GM12878 (cell line): ENCODE measurements at regions not wholly inside any gene's neighbourhood (a gene's known extent, or its start where the extent isn't known, plus 50 kb on each side); places are given as distances from the start of the nearest gene placed in this dataset.

Experiments
- ATAC-seq: fragments of 200-7000 bp; cut with Tn5 transposase; 3 replicates; pipeline ENCODE4 v1.9.1; 2020; ENCODE audit warnings: mild to moderate bottlenecking, moderate library complexity
- BruUV-seq: library from RNA; stranded (reverse); fragments of 400-500 nt; replicated peaks from 2 replicates; lab custom pipeline; 2021; lab: Mats Ljungman, UMichigan
- CTCF ChIA-PET: fragments of 300-600 bp; sonication (Branson Sonifier 250); formaldehyde crosslinking; extraction: SDS; loops from one replicate; lab custom pipeline; 2021; ENCODE audit warnings: inconsistent platforms; lab: Yijun Ruan, JAX
- POLR2A ChIA-PET: fragments of 350-600 bp; formaldehyde crosslinking; extraction: SDS; loops from one replicate; lab custom pipeline; 2021; ENCODE audit warnings: inconsistent platforms; lab: Charles Lee
- RAD21 ChIA-PET: fragments of 300-600 bp; sonication (Branson Sonifier 250); formaldehyde crosslinking; loops from one replicate; lab custom pipeline; 2023; ENCODE audit warnings: antibody characterized with exemption; ENCODE audit not compliant: unreplicated experiment; lab: Charles Lee
- SMC1A ChIA-PET: fragments of 300-600 bp; sonication (Branson Sonifier 250); formaldehyde crosslinking; loops from one replicate; lab custom pipeline; 2023; ENCODE audit not compliant: unreplicated experiment, uncharacterized antibody; lab: Charles Lee
- DNase-seq: peaks from one replicate; pipeline ENCODE4 v3.0.0-alpha.2; 2011; ENCODE audit warnings: low read depth, low spot score
- FAIRE-seq: peaks from 3 replicates; lab custom pipeline; 2011; peaks lifted over from hg19 to GRCh38; lab: Jason Lieb, UNC
- H2AFZ ChIP-seq: 2 replicates; pipeline ENCODE4 v1.6.0; 2011; ENCODE audit warnings: low read depth, low read length, control low read depth; ENCODE audit not compliant: control insufficient read depth
- H3K27ac ChIP-seq: 2 replicates; pipeline ENCODE4 v1.5.1; 2011; ENCODE audit warnings: control low read depth; ENCODE audit not compliant: control insufficient read depth, insufficient read depth
- H3K27me3 ChIP-seq, 2 experiments: replicated peaks in 1 of 2; 2 replicates each; pipeline versions ENCODE4 v1.6.0 to v1.6.1; 2011; ENCODE audit warnings: low read length in 1 of 2; ENCODE audit not compliant: control insufficient read depth in 2 of 2, insufficient read depth in 2 of 2
- H3K36me3 ChIP-seq, 2 experiments: 2 replicates each; pipeline ENCODE4 v1.5.1; 2011; ENCODE audit warnings: low read length in 1 of 2; ENCODE audit not compliant: control insufficient read depth in 2 of 2, insufficient read depth in 2 of 2
- H3K4me1 ChIP-seq: 2 replicates; pipeline ENCODE4 v1.6.1; 2011; ENCODE audit warnings: mild to moderate bottlenecking, low read length, moderate library complexity, mixed read lengths; ENCODE audit not compliant: control insufficient read depth, insufficient read depth
- H3K4me2 ChIP-seq: 2 replicates; pipeline ENCODE4 v1.6.0; 2011; ENCODE audit warnings: control low read depth; ENCODE audit not compliant: control insufficient read depth, insufficient read depth
- H3K4me3 ChIP-seq: fragments of 200-600 bp; sonication (generic); 2 replicates; pipeline ENCODE4 v1.5.1; 2016
- H3K79me2 ChIP-seq: 2 replicates; pipeline ENCODE4 v1.6.0; 2011; ENCODE audit warnings: low read length; ENCODE audit not compliant: control insufficient read depth, insufficient read depth
- H3K9ac ChIP-seq: 2 replicates; pipeline ENCODE4 v1.8.0; 2011; ENCODE audit warnings: low read length, control low read depth, mixed read lengths; ENCODE audit not compliant: control insufficient read depth, insufficient read depth
- H3K9me3 ChIP-seq: replicated peaks from 3 replicates; pipeline ENCODE4 v1.5.1; 2011; ENCODE audit warnings: mild to moderate bottlenecking, low read length; ENCODE audit not compliant: control insufficient read depth, insufficient read depth
- H4K20me1 ChIP-seq: 2 replicates; pipeline ENCODE4 v1.6.0; 2011; ENCODE audit not compliant: control insufficient read depth, insufficient read depth
- ATF7 ChIP-seq: fragments of 450-650 bp; IDR thresholded peaks from 2 replicates; pipeline ENCODE4 v1.6.1; 2016; ENCODE audit warnings: low read depth, mild to moderate bottlenecking
- BMI1 ChIP-seq: fragments of 450-650 bp; IDR thresholded peaks from 2 replicates; pipeline ENCODE4 v1.6.1; 2016; ENCODE audit warnings: mild to moderate bottlenecking, moderate library complexity, borderline replicate concordance
- CBX5 ChIP-seq: sonication (generic); IDR thresholded peaks from 2 replicates; pipeline ENCODE4 v1.6.1; 2016; ENCODE audit warnings: low read depth, moderate library complexity, mild to moderate bottlenecking, inconsistent platforms
- CREB1 ChIP-seq: IDR thresholded peaks from 2 replicates; pipeline ENCODE4 v1.6.1; 2012; ENCODE audit warnings: low read depth, mild to moderate bottlenecking, inconsistent platforms
- GABPA ChIP-seq: IDR thresholded peaks from 2 replicates; pipeline ENCODE4 v1.6.1; 2014; ENCODE audit warnings: antibody characterized with exemption, low read depth, mild to moderate bottlenecking, inconsistent platforms
- MEF2A ChIP-seq: IDR thresholded peaks from 2 replicates; pipeline ENCODE4 v1.6.1; 2011; ENCODE audit warnings: low read depth, mild to moderate bottlenecking, low read length, moderate library complexity; ENCODE audit not compliant: insufficient read depth
- NFXL1 ChIP-seq: fragments of 450-650 bp; IDR thresholded peaks from 2 replicates; pipeline ENCODE4 v1.6.1; 2017; ENCODE audit warnings: antibody characterized with exemption, mild to moderate bottlenecking, borderline replicate concordance
- RUNX3 ChIP-seq: IDR thresholded peaks from 2 replicates; pipeline ENCODE4 v1.6.1; 2012; ENCODE audit warnings: low read length, inconsistent platforms
- SIX5 ChIP-seq: IDR thresholded peaks from 2 replicates; pipeline ENCODE4 v1.6.1; 2011; ENCODE audit warnings: mild to moderate bottlenecking, low read depth, low read length, moderate library complexity; ENCODE audit not compliant: severe bottlenecking
- SMAD5 ChIP-seq: IDR thresholded peaks from 2 replicates; pipeline ENCODE4 v1.6.1; 2016; ENCODE audit warnings: antibody characterized with exemption, low read depth
- SREBF2 ChIP-seq: IDR thresholded peaks from 2 replicates; pipeline ENCODE4 v1.6.1; 2012; ENCODE audit warnings: mild to moderate bottlenecking, low read length
- SRF ChIP-seq, 2 experiments: IDR thresholded peaks; 2 replicates each; pipeline ENCODE4 v1.6.1; 2011; ENCODE audit warnings: low read depth in 2 of 2, low read length in 2 of 2, mild to moderate bottlenecking in 1 of 2, moderate library complexity in 1 of 2
- YBX1 ChIP-seq: fragments of 450-650 bp; IDR thresholded peaks from 2 replicates; pipeline ENCODE4 v1.6.1; 2016; ENCODE audit warnings: antibody characterized with exemption
- ZZZ3 ChIP-seq: IDR thresholded peaks from 2 replicates; pipeline ENCODE4 v1.6.1; 2011; ENCODE audit warnings: low read depth; ENCODE audit not compliant: control insufficient read depth, insufficient read length
- WGBS: methylation state at CpG from one replicate; pipeline ENCODE4 v1.1.6; 2016; ENCODE audit warnings: low lambda C conversion rate; ENCODE audit not compliant: insufficient replicate concordance, insufficient coverage; ENCODE audit errors: missing lambda C conversion rate; 5-methylcytosine and 5-hydroxymethylcytosine counted together
- in situ Hi-C: fragments of 300-500 bp; cut with MboI; formaldehyde crosslinking; loops from 9 replicates; pipeline ENCODE4 v1.14.3; 2018; ENCODE audit warnings: mixed read lengths
- intact Hi-C: fragments of 100-400 bp; cut with micrococcal nuclease; formaldehyde crosslinking; loops from one replicate; pipeline ENCODE4 v1.14.2; 2022; ENCODE audit not compliant: unreplicated experiment
- TF ChIP-seq, protein P1 (sequence below): fragments of 150-350 bp; IDR thresholded peaks from 2 replicates; pipeline ENCODE4 v1.6.1; 2016; ENCODE audit warnings: low read depth, low read length
- TF ChIP-seq, protein P2 (sequence below): IDR thresholded peaks from 2 replicates; pipeline ENCODE4 v1.6.1; 2011; ENCODE audit warnings: mild to moderate bottlenecking, low read depth, low read length, moderate library complexity; ENCODE audit not compliant: insufficient replicate concordance
- TF ChIP-seq, protein P3 (sequence below): fragments of 450-650 bp; IDR thresholded peaks from 2 replicates; pipeline ENCODE4 v1.6.1; 2017; ENCODE audit warnings: low read depth, mild to moderate bottlenecking, moderate library complexity

DNA sequence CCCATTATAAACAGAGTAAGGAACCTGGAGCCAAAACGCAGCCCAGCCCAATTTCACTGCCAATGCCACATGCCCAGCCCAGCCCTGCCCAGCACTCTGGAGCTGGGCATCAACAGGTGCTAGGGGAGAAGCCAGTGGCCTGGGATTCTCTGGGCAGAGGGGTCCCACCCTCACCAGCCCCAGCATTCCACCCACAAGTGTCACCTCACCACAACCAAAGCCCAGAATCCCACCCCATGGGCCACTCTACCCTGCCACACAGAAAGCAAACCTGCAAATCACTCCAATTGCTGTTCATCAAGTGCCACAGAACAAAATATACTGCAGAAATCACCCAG lies 102.5 kb upstream of the CDH5 start:
- H2AFZ ChIP-seq: no peak overlapping the region
- ChIA-PET SMC1A (interaction anchor here (1.0 kb wide), 1 partner anchor 12 kb away, joined by 3 read pairs; no protein-coding TSS in a partner anchor), CTCF (no interaction called here), POLR2A (no interaction called here), RAD21 (no interaction called here)
- intact Hi-C loops (no loop called here), in situ Hi-C loops (no loop called here)
- ATAC-seq (no peak), FAIRE-seq (no peak), DNase-seq (no peak)
- H3K79me2 ChIP-seq: no peaks in the 10 kb centered on the region
- H3K9me3 ChIP-seq: no peaks in the 10 kb centered on the region
- H3K27ac ChIP-seq: no peak overlapping the region
- no peak overlapping the region for H3K9ac ChIP-seq
- 0% methylated on average over 1 of the region's 1 CpG for WGBS
- H3K27me3 ChIP-seq: peaks cover 0 to 3% of the 10 kb centered on the region in 2 experiments; a peak in 3 of 4 replicates
- TF ChIP-seq SIX5 (no peak), ZZZ3 (no peak), MEF2A (no peak), CBX5 (no peak), SRF (IDR thresholded peaks at IDR 0.05; ENCODE audit: low read depth in 2 of 2, low read length in 2 of 2) (no peak), ATF7 (no peak), RUNX3 (no peak), NFXL1 (no peak), CREB1 (no peak), BMI1 (no peak), SMAD5 (no peak), SREBF2 (no peak), YBX1 (no peak), GABPA (no peak)
- TF ChIP-seq, protein P1, sequence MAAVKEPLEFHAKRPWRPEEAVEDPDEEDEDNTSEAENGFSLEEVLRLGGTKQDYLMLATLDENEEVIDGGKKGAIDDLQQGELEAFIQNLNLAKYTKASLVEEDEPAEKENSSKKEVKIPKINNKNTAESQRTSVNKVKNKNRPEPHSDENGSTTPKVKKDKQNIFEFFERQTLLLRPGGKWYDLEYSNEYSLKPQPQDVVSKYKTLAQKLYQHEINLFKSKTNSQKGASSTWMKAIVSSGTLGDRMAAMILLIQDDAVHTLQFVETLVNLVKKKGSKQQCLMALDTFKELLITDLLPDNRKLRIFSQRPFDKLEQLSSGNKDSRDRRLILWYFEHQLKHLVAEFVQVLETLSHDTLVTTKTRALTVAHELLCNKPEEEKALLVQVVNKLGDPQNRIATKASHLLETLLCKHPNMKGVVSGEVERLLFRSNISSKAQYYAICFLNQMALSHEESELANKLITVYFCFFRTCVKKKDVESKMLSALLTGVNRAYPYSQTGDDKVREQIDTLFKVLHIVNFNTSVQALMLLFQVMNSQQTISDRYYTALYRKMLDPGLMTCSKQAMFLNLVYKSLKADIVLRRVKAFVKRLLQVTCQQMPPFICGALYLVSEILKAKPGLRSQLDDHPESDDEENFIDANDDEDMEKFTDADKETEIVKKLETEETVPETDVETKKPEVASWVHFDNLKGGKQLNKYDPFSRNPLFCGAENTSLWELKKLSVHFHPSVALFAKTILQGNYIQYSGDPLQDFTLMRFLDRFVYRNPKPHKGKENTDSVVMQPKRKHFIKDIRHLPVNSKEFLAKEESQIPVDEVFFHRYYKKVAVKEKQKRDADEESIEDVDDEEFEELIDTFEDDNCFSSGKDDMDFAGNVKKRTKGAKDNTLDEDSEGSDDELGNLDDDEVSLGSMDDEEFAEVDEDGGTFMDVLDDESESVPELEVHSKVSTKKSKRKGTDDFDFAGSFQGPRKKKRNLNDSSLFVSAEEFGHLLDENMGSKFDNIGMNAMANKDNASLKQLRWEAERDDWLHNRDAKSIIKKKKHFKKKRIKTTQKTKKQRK: no peak
- TF ChIP-seq, protein P2, sequence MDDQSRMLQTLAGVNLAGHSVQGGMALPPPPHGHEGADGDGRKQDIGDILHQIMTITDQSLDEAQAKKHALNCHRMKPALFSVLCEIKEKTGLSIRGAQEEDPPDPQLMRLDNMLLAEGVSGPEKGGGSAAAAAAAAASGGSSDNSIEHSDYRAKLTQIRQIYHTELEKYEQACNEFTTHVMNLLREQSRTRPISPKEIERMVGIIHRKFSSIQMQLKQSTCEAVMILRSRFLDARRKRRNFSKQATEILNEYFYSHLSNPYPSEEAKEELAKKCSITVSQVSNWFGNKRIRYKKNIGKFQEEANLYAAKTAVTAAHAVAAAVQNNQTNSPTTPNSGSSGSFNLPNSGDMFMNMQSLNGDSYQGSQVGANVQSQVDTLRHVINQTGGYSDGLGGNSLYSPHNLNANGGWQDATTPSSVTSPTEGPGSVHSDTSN: no peak
- TF ChIP-seq, protein P3, sequence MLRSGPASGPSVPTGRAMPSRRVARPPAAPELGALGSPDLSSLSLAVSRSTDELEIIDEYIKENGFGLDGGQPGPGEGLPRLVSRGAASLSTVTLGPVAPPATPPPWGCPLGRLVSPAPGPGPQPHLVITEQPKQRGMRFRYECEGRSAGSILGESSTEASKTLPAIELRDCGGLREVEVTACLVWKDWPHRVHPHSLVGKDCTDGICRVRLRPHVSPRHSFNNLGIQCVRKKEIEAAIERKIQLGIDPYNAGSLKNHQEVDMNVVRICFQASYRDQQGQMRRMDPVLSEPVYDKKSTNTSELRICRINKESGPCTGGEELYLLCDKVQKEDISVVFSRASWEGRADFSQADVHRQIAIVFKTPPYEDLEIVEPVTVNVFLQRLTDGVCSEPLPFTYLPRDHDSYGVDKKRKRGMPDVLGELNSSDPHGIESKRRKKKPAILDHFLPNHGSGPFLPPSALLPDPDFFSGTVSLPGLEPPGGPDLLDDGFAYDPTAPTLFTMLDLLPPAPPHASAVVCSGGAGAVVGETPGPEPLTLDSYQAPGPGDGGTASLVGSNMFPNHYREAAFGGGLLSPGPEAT: no peak
- H3K4me3 ChIP-seq: no peak overlapping the region
- H4K20me1 ChIP-seq: no peaks in the 10 kb centered on the region
- no peak overlapping the region for H3K4me2 ChIP-seq
- no TSS peak for BruUV-seq
- H3K4me1 ChIP-seq: no peaks in the 10 kb centered on the region
- H3K36me3 ChIP-seq: no peaks in the 10 kb centered on the region
